HG02798 (cell line): ENCODE measurements at regions not wholly inside any gene's neighbourhood (a gene's known extent, or its start where the extent isn't known, plus 50 kb on each side); places are given as distances from the start of the nearest gene placed in this dataset.
"Not testable (repeated sequence)": the region's sequence is repeated elsewhere in the genome, so short reads cannot be mapped to it uniquely, and the experiment has no call there.

ENCODE experiments used
- ATAC-seq: cut with Tn5 transposase; IDR thresholded peaks from one replicate; pipeline ENCODE4 v1.9.1; 2021; ENCODE audit warnings: mild to moderate bottlenecking; ENCODE audit not compliant: unreplicated experiment, poor library complexity

DNA sequence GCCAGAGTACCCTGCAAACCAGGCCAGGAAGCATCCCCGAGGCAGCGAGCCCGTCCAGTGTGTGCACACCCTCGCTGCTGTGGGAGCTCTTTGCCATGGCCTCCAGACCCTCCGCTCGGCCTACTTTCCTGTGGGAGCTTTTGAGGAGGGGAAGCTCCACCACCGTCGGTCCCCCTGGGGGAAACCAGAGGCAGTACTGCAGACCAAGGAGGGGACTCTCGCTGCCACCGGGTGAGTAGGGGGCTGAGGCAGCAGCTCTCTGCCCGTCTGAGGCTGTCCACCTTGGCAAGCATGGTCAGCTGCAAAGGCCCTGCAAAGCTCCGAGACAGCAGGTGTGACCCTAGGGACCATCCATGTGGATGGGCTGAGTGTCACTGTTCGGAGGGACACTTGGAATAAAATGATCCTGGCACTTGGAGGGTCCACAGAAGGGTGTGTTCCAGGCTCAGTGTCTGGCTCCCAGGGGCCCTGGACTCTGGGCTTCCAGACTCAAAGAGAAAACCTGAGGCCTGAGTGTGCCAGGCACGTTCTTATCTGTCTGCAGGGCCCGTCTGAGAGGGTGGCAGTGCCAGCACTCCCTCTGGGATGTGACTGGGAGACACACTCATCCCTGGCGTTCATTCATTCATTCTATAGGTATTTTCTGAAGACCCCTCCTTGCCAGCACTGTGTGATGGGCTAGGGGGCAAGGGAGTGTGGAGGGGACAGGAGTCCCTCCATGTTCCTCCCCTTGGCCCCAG is 282.8 kb upstream of the HS6ST1 start:
- no peak for ATAC-seq

DNA sequence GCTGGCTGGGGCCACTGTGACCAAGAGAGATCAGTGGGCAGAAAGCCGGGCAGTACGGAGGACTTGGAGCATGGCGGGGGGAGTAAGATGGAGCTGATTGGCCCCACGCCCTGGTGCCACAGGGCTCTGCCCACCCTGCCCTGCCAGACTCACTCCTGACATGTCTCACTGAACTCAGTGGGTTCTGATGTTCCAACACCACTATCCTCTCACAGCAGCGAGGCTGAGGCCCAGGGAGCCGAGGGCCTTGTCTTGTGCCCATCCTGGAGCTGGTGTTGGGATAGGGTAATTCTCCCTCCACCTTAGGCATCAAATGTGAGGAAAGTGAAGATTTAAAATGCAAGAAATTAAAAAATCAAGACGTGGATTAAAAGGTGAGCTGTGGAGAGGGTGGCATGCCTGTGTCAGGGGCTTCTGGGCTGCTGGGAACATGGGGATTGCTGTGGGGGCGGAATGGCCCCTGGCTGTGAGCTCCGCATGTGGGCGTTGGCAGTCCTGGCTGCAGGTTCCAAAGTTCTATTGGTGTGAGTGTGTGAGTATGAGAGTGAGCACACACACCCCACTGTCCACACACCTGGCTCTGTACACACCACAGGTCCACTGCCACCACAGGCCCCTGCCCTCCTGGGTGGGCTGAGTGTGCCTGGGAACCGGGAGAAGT is 283.5 kb upstream of the HS6ST1 start:
- no peak for ATAC-seq

DNA sequence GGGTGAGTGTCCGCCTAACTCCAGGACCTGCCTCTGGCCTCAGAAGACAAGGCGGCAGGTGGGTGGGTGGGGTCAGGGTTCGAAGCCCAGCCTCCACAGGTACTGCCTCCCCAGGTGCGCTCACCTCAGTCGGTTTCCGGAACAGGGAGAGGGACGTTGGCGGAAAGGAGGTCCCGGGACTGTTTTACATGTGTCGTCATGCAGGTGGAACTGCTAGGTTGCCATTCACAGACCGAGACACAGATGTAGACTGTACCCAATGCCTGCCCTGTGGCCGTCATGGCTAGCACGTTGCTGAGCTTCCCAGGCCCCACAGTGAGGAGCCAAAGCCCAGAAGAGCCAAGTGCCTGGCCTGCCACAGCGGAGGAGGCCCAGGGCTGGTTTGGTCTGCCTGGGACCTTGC is 284.0 kb upstream of the HS6ST1 start:
- ATAC-seq: no peak

DNA sequence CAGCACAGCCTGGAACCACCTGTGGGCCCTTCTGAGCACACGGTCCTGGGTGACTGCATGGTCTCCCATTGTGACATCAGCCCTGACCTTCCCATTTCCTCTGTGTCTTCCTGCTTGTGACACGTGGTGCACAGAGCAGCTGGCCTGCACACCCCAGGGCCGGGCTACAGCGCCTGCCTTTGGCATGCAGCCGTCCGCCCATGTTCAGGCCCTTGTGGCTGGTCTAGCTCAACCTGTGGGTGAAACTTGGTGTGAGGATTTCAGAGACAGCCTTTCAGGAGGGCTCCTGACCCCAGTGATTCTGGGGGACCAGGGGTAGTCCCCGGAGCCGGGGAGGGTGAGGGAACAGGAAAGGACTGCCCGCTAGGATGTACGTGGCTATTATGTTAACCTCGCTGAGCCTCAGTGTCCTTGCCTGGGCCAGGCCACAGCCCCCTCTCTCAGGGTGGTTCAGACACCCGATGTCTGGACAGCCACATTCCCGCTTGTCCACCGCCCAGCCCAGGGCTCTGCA is 284.8 kb upstream of the HS6ST1 start:
- no peak for ATAC-seq

DNA sequence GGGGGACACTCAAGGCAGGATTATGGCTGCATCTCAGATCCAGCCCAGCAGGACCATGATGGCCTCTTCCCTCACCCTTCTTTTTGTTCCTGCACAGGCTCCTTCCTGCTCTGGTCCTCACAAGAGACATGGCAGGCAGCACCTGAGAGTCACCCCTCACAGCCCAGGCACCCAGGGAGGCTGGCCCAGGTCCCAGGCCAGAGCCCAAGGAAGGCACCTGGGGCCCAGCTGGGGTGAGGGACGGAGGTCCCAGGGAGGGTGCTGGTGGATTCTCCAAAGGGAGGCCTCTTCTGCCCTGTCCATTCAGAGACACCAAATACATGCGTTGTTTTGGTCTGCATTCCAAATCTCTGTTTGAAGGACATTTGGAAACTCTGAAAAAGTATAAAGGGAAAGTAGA is 285.4 kb upstream of the HS6ST1 start:
- ATAC-seq: no peak

DNA sequence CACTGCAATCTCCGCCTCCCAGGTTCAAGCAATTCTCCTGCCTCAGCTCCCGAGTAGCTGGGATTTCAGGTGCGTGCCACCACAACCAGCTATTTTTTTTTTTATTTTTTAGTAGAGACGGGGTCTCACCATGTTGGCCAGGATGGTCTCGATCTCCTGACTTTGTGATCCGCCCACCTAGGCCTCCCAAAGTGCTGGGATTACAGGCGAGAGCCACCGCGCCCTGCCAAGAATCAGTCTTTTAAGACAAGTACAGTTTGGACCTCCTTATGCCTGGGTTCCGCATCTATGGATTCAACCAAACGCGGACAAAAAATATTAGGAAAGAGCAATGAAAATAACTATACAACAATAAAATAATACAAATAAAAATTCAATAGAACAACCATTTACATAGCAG is 285.9 kb upstream of the HS6ST1 start:
- ATAC-seq: not testable (repeated sequence)

DNA sequence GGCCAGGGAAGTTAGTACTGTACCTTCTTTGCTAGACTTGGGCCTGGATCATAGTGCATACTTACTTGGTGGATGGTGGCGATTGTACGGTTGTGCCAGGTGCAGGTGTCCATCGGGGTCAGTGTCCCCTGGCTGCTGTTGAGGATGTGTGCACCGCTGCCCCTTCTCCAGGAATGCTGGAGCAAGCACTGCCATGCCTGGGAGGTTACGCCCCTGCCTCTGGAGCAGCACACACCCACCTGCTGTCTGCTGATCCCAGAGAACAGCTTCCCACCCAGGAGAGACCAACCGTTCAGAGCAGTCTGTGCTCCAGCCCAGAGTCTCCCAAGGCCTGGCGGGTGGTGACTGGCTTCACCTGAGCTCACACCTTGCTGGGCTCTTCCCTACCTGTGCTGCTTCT is 286.8 kb upstream of the HS6ST1 start:
- no peak for ATAC-seq

DNA sequence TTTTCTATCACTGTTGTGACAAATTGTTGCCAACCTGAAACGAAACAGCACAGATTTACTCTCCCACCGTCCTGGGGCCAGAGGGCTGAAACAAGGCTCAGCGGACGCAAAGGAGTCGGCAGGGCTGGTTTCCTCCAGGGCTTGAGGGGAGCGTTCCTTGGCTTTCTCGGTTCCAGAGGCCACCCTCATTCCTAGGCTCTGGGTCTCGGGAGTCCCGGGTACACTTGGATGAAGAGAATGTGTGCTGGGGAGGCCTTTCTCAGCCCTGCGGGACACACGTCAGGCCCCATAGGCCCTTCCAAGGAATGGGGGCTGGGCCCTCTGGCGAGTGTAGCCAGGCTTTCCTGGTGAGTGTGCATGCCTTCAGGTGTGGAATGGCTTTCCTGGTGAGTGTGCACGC is 287.3 kb upstream of the HS6ST1 start:
- ATAC-seq: no peak

DNA sequence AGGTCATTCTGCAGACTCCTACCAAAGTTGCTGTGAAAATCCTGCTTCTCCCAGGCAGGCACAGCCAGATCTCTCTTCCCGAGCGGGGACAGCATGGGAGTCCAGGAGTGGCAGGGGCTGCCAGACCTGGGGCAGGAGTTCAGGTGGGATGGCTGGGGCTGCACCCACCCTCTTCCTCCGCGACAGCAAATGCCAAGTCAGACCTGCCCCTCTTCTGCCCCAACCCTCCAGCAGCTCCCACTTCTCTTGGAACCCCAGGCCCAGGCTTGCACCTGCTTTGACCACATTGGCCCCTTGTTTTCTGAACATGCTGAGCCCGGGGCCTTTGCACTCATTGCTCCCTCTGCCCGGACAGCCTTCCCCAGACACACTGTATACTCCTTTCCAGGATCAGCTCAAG is 288.2 kb upstream of the HS6ST1 start:
- no peak for ATAC-seq

DNA sequence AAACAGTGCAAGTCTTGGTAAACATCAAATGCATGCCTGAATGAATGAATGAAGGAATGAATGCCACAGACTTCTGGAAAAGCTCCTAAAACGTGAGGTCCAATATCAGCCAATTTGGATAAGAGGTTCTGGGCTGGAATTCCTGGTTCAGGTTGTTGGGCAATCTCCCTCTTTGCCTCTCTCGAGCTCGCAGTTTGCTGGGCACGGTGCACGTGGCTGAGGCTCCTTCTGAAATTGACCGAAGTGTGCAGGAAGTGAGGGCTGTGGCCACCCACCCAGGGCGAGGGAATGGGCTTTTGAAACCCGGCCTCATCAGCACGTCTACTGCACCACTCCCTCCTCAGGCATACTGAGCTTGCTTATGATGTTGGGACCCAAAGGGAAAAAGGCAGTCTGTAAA is 288.8 kb upstream of the HS6ST1 start:
- no peak for ATAC-seq

DNA sequence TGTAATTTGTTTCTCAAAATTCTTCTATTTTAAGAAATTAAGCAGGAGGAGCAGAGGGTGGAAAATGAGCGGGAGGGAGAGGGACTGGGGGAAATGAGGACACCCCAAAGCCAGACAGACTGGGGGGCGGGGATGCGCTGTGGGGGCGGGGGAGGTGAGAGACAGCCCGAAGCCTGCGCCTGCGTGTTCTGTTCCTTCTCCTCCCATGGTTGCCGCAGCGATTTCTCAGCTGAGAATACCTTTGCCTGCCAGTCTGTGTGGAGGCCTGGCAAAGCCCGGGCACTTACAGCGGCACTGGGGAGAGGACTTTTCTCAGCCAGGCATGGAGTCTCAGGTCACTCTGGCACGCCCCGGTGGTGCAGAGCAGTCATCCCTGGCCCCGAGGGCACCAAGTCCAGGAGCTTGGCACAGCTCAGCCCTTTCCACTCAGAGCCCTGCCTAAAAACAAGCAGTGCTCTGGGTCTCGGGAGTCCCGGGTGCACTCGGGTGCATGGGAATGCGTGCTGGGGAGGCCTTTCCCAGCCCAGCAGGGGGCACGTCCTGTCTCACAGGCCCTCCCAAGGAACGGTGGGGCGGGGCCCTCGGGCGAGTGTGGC is 289.3 kb upstream of the HS6ST1 start:
- ATAC-seq: no peak

DNA sequence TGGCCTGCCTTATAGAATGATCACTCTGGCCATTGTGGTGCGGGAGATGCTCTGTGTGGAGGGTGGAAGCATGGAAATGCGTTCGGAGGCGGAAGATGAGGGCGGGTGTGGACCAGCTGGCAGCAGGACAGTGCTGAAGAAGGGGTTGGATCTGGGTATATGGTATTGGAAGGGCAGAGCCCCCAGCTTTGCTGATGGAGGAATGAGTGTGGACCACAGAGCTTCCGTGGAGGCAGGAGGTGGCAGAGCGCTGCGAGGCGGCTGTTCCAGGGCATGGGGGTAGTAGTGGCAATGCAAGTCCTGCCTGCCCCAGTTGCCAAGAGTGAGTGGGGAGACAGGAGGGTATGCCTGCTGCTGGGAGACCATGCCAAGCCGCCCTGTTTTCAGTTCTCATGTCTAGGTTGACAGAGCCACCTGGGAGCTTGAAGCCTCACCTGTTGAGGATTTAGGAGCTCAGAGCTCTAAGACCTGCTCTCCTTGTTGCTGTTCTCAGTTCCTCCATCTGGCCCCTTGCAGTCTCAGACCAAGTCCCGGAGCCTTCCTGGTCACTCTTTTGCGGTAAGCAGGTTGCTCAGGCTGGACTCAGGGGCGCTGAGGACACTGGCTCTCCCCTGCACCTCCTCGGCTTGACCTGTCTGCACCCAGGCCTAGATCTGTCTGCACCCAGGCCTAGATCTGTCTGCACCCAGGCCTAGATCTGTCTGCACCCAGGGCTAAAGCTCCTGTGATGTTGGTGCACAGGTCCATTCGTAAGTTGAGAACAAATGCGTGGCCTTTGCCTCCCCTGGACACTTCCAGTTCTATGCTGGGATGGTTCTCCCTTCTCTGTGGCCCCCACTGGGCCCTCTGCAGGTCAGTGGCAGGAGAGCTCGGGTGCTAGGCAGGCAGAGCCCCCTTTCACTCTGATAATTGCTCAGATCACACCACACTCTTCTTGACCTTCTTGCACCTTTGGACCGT is 290.5 kb upstream of the HS6ST1 start:
- no peak for ATAC-seq

DNA sequence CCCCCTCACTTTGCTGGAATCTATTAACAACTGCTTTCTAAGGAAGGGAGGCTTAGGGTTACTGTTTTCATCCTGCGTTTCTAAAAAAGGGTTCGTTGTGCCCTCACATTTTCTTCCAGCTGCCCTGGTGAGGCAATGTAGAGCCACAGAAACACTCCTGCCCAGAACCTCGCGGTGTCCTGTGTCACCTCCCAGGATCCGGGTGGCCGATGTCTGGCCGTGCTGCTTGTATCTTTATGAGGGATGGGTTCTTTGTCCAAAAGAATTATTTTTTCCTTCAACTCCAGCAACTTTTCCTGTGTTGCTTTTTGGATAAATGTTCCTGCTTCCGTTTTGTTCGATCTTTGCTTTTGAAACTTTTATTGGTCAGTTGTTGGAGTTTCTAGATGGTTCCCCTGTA is 291.8 kb upstream of the HS6ST1 start:
- no peak for ATAC-seq

DNA sequence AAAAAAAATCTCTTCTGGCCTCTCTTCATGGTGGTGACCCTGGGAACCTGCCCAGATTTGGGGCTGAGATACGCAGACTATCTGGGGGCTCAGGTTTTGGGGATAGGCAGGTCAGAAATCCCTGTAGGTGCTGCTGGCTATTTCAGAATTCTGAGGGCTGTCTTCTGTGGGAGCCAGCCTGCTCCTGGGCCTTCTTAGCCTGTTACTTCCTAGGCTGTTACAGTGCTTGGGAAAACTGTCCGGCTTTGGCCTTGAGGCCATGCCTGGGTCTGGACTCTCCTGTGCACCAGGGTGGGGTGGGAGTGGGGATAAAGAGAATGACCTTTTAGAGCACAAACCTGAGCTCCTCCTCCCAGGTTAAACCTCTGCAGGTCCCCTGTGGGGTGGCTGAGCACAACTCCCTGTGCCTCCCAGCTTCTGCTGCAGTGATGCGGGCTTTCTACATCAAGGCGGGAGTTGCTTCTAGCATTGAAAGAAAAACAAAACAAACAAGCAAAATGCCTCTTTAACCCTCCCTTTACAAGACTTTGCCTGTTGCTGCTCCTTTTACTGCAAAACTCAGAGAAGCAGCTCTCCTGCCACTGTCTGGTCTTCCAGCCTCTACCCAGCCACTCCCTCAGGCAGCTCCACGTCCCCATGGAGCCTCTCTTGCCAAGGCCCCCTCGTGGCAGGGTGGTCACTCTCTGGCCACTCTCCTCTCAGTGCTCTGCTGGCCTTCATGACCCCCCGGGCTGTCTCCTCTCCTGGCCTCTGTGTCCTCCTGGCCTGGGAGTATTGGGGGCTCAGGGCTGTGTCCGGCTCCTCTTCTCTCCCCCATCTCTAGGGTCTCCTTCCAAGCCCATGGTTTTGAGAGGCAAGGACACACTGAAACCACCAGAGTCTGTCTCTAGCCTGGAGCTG is 293.0 kb upstream of the HS6ST1 start:
- ATAC-seq: no peak

DNA sequence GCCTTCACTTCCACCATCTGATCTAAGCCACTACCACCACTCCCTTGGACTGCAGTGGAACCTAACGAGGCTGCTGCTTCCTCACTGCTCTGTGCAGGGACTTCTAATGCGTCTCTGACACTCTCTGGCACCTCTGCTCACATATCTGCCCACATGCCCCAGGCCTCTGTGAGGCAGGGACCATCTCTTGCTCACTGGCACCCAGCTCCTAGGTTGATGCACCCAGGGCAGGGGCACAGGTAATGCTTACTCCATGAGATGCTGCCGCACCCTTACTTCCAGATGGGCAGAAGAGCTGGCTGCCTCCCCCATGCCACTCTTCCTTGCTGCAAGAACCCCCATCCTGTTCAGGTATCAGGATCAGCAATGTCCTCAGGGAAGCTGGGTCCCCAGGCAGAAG is 294.0 kb upstream of the HS6ST1 start:
- no peak for ATAC-seq

DNA sequence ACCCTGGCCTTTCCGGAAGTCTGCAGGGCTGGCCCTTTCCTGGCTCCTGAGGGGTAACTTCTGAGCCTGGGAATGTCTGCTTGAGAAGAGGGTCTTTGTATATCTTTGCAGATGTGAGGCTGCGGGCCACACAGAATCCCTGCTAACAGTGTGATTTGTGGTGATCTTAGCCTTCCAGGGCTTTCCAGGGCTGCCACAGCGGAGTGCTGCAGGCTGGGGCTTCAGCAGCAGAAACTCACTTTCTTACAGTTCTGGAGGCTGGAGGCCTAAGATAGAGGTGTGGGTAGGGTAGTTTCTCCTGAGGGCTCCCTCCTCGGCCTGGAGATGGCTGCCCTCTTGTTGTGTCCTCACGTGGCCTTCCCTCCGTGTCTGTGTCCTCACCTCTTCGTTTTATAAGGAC is 294.7 kb upstream of the HS6ST1 start:
- ATAC-seq: no peak

DNA sequence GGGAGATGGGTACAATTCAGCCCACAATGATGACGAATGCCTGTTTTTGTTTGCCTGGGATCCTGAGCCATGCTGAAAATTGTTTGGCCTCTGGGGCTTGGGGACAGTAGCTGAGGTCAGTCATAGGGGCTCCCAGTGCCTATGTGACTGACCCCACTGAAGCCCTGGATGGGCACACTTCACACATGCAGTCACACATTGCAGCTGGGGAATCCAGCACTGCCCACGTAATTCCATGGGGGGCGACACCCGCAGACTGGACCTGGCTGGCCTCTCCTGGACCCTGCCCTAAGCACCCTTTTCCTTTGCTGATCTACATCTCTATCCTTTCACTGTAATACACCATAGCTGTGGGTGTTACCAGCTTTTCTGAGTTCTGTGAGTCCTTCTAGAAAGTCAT is 295.2 kb upstream of the HS6ST1 start:
- no peak for ATAC-seq

DNA sequence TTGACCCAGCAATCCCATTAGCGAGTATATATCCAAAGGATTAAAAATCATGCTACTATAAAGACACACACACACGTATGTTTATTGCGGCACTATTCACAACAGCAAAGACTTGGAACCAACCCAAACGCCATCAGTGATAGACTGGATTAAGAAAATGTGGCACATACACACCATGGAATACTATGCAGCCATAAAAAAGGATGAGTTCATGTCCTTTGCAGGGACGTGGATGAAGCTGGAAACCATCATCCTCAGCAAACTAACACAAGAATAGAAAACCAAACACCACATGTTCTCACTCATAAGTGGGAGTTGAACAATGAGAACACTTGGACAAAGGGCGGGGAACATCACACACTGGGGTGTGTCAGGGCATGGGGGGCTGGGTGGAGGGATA is 296.2 kb upstream of the HS6ST1 start:
- not testable (repeated sequence) for ATAC-seq

DNA sequence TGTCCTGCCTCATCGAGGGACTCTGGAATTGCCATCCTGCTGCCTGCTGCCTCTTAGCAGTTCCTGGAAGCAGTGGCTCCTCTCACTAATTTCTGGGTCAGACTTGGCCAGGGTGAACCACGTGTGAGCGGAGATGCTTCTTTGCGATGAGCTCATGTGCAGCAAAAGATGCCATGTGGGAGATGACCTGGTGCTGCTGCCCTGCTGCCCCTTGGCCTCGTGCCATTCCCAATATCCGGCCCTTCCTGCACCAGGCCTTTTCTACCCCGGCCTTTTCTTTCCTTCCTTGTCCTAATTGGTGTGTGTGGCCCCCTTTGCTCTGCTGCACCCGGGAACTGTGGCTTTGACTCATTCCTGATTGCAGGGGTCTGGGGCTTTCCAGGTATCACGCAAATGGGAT is 296.9 kb upstream of the HS6ST1 start:
- ATAC-seq: no peak
